Osteocyte (in vitro differentiated cells): ENCODE measurements at regions not wholly inside any gene's neighbourhood (a gene's known extent, or its start where the extent isn't known, plus 50 kb on each side); places are given as distances from the start of the nearest gene placed in this dataset.

ENCODE experiments used
- DNase-seq: peaks from one replicate; pipeline ENCODE4 v3.0.0; 2021; ENCODE audit warnings: mixed read lengths; ENCODE audit not compliant: unreplicated experiment; ENCODE audit errors: extremely low spot score
- H3K27ac Mint-ChIP-seq: one replicate; pipeline ENCODE4 v1.8.0; 2021; ENCODE audit warnings: mild to moderate bottlenecking, mixed read lengths; ENCODE audit not compliant: unreplicated experiment
- H3K27me3 Mint-ChIP-seq: one replicate; pipeline ENCODE4 v1.8.0; 2021; ENCODE audit warnings: mixed read lengths; ENCODE audit not compliant: unreplicated experiment
- H3K36me3 Mint-ChIP-seq: one replicate; pipeline ENCODE4 v1.8.0; 2021; ENCODE audit warnings: mixed read lengths; ENCODE audit not compliant: unreplicated experiment
- H3K4me1 Mint-ChIP-seq: one replicate; pipeline ENCODE4 v1.8.0; 2021; ENCODE audit warnings: mixed read lengths; ENCODE audit not compliant: unreplicated experiment
- H3K4me3 Mint-ChIP-seq: one replicate; pipeline ENCODE4 v1.8.0; 2021; ENCODE audit warnings: mild to moderate bottlenecking, moderate library complexity, mixed read lengths; ENCODE audit not compliant: unreplicated experiment
- H3K9me3 Mint-ChIP-seq: one replicate; pipeline ENCODE4 v1.8.0; 2021; ENCODE audit warnings: mixed read lengths; ENCODE audit not compliant: unreplicated experiment
- TF ChIP-seq, protein P1 (sequence below): fragments of 200-600 bp; sonication (generic); IDR thresholded peaks from 2 replicates; pipeline ENCODE4 v1.5.0; 2021; ENCODE audit warnings: antibody characterized with exemption, mild to moderate bottlenecking, moderate library complexity

DNA sequence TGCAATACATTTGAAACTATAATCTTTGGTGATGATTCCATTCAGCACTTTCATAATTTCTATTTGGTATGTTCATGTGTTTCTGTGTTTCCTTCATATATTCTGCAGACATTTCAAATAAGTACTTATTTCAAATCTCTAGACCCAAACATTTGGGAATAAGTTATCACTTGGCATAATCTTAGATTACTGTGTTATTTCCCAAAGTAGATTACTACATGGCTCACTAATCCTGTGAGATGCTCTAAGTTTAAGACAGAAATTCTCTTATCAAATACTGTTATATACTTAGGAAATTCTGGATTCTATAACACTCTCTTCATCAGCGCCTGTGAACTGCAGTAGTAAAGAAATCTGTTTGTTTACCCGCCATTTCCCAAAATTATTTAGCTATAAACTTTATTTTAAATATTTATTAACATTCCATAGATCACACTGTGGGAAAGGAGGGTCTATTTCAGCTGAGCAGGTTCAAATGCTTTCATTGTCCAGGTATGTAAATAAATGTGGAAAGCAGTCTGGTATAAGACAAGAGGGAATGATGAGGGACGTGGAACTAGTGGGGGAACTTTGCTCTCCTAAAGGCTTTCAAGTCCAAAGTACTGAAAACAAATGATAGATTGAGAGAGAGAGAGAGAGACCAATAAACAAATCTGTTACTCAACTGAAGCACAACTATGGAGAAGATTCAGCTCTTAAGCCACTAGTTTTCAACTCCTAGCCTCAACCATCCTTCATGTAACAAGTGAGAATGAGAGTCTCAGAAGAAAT, 61.8 kb upstream of the TOM1L1 start:
- TF ChIP-seq, protein P1, sequence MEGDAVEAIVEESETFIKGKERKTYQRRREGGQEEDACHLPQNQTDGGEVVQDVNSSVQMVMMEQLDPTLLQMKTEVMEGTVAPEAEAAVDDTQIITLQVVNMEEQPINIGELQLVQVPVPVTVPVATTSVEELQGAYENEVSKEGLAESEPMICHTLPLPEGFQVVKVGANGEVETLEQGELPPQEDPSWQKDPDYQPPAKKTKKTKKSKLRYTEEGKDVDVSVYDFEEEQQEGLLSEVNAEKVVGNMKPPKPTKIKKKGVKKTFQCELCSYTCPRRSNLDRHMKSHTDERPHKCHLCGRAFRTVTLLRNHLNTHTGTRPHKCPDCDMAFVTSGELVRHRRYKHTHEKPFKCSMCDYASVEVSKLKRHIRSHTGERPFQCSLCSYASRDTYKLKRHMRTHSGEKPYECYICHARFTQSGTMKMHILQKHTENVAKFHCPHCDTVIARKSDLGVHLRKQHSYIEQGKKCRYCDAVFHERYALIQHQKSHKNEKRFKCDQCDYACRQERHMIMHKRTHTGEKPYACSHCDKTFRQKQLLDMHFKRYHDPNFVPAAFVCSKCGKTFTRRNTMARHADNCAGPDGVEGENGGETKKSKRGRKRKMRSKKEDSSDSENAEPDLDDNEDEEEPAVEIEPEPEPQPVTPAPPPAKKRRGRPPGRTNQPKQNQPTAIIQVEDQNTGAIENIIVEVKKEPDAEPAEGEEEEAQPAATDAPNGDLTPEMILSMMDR = no peak
- DNase-seq = no peak
- Mint-ChIP-seq H3K4me1 (no peaks in the 10 kb centered on the region), H3K27ac (no peak overlapping the region), H3K9me3 (no peaks in the 10 kb centered on the region), H3K4me3 (no peak overlapping the region), H3K36me3 (no peaks in the 10 kb centered on the region), H3K27me3 (no peaks in the 10 kb centered on the region)

DNA sequence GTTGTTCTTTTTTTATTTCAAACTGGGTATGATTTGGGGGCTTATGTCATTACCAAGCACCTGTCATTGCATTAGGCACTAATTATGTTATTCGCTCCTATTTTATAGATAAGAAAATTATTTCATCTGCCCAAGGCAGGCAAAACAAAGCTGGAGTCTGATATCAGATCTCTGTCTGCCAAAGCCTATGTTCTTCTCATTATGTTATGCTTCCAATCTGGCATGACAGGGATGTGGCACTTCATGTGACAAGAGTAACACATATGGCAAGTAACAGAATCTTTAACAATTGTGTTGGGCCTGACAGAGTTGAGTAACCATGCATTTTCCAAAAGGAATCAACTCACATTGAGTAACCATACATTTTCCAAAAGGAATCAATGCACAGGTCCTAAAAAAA, 61.2 kb upstream of the TOM1L1 start:
- TF ChIP-seq, protein P1 = no peak
- no peak for DNase-seq
- Mint-ChIP-seq H3K9me3 (no peaks in the 10 kb centered on the region), H3K4me3 (no peak overlapping the region), H3K4me1 (no peaks in the 10 kb centered on the region), H3K27ac (no peak overlapping the region), H3K27me3 (no peaks in the 10 kb centered on the region), H3K36me3 (no peaks in the 10 kb centered on the region)

DNA sequence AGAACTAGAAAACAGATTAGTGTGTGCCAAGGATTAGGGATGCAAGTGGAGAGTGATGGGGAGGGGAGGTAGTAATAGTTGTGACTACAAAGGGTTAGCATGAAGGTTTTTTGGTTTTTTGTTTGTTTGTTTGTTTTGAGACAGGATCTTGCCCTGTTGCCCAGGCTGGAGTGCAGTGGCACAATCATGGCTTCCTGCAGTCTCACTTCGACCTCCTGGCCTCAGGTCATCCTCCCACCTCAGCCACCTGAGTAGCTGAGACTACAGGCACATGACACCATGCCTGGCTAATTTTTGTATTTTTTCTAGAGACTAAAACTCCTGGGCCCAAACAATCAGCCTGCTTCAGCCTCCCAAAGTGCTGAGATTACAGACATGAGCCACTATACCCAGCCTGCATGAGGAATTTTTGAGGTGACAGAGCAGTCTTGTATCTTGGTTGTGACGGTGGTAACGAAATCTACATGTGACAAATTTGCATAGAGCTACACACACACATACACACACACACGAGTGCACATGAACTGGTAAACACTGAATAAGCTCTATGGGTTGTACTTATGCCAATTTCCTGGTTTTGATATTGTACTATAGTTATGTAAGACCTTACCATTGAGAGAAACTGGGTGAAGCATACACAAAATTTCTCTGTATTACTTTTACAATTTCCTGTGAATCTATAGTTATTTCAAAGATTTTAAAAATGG, 59.6 kb upstream of the TOM1L1 start:
- Mint-ChIP-seq H3K9me3 (no peaks in the 10 kb centered on the region), H3K27me3 (no peaks in the 10 kb centered on the region), H3K27ac (no peak overlapping the region), H3K4me1 (no peaks in the 10 kb centered on the region), H3K4me3 (no peak overlapping the region), H3K36me3 (no peaks in the 10 kb centered on the region)
- TF ChIP-seq, protein P1 = no peak
- DNase-seq = no peak

DNA sequence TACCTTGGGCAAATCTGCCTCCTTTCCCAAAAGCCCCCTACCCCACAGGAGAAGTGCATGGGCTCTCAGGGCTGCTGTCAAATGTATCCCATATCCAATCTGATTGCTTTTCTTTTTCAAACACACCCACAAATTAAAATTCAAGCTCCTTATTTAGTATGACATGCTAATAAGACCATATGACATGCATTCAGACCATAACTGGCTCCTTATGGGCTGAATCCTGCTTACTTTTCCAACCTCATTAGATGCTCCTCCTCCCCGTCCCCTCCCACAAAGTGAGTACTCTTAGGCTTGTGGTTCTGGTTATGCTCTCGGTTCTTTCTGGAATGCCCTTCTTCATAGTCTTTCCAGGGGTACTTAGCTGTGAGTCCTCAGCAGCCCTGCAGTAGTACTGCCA, 59.0 kb upstream of the TOM1L1 start:
- TF ChIP-seq, protein P1 = no peak
- Mint-ChIP-seq H3K9me3 (no peaks in the 10 kb centered on the region), H3K4me3 (no peak overlapping the region)

DNA sequence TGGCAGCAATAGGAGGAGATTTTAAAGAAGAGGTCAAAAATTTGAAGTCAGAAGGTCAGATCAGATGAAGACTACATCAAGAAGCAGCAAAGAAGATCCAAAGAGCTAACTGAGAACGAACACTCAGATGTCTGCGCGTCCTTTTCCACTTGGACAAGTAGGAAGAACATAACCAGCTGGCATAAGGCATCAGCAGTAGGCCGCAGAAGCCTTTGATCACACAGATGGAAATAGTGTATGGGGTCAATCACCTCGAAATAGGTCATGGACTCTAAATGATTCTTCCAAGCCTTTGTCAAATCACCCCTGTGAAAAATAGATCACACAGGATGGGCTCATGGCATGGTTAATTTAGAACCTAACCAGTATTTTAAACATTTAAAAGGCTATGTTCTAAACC, 56.4 kb upstream of the TOM1L1 start:
- Mint-ChIP-seq H3K27me3 (no peaks in the 10 kb centered on the region), H3K4me3 (no peak overlapping the region), H3K27ac (no peak overlapping the region), H3K9me3 (peaks cover 8% of the 10 kb centered on the region), H3K36me3 (no peaks in the 10 kb centered on the region), H3K4me1 (no peaks in the 10 kb centered on the region)
- TF ChIP-seq, protein P1 = no peak
- no peak for DNase-seq

More for the DNA sequence above, 59.0 kb upstream of the TOM1L1 start:
- Mint-ChIP-seq H3K27me3 (no peaks in the 10 kb centered on the region), H3K4me1 (no peaks in the 10 kb centered on the region), H3K36me3 (no peaks in the 10 kb centered on the region), H3K27ac (no peak overlapping the region)
- DNase-seq = no peak
